GM12891 (cell line): ENCODE measurements at regions not wholly inside any gene's neighbourhood (a gene's known extent, or its start where the extent isn't known, plus 50 kb on each side); places are given as distances from the start of the nearest gene placed in this dataset.

ENCODE experiments used
- POLR2A ChIP-seq: IDR thresholded peaks from 2 replicates; pipeline ENCODE4 v1.6.1; 2011; ENCODE audit warnings: low read depth, low read length, control low read depth
- POU2F2 ChIP-seq: IDR thresholded peaks from 2 replicates; pipeline ENCODE4 v1.6.1; 2011; ENCODE audit warnings: low read depth, mild to moderate bottlenecking, control low read depth, low read length, moderate library complexity
- SPI1 ChIP-seq: IDR thresholded peaks from 2 replicates; pipeline ENCODE4 v1.6.1; 2011; ENCODE audit warnings: low read depth, low read length, control low read depth

DNA sequence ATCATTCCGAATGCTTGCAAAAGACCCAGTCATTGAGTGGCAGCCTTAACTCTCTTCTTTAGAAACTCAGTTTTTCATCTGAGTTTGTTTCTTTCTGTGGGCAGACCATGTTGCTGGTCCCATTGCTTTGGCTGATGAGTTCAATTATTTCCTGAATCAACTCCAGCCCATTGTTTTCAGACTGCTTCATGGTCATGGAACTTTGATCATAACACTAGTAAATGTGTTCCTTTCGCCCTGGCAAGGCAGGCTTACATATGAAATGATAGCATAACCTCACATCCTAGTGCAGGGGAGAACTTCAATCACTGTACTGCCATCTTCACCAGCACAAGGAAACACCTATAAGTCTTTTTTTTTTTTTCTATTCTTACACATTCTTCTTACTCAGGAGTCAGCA, 50.0 kb upstream of the DUSP10 start:
- TF ChIP-seq POLR2A (no peak), POU2F2 (no peak), SPI1 (no peak)
